Naive B cell (primary cell): ENCODE measurements at regions not wholly inside any gene's neighbourhood (a gene's known extent, or its start where the extent isn't known, plus 50 kb on each side); places are given as distances from the start of the nearest gene placed in this dataset.
A peak's percentile ranks its signal among the peaks of the same experiment; 100 is the strongest.
"Not testable (repeated sequence)": the region's sequence is repeated elsewhere in the genome, so short reads cannot be mapped to it uniquely, and the experiment has no call there.

ENCODE experiments used
- ATAC-seq, 2 donors: fragments of 150-1000 bp; cut with Tn5 transposase; 2 replicates each; pipeline ENCODE4 v1.10.0; 2021; ENCODE audit warnings: low read depth in 2 of 2, mild to moderate bottlenecking in 2 of 2, moderate library complexity in 2 of 2
- DNase-seq: peaks from one replicate; pipeline ENCODE4 v3.0.0; 2022
- H3K27ac Mint-ChIP-seq, 6 donors: one replicate each; pipeline ENCODE4 v1.8.0; 2020 to 2022; ENCODE audit warnings: mild to moderate bottlenecking in 6 of 6, mixed read lengths in 6 of 6, moderate library complexity in 5 of 6, inconsistent platforms in 2 of 6
- H3K27me3 Mint-ChIP-seq, 3 donors: one replicate each; pipeline ENCODE4 v1.8.0; 2021 to 2022; ENCODE audit warnings: mixed read lengths in 3 of 3, mild to moderate bottlenecking in 1 of 3
- H3K36me3 Mint-ChIP-seq, 2 donors: one replicate each; pipeline ENCODE4 v1.8.0; 2020 to 2022; ENCODE audit warnings: mixed read lengths in 2 of 2, inconsistent platforms in 1 of 2, mild to moderate bottlenecking in 1 of 2
- H3K4me1 Mint-ChIP-seq, 3 donors: one replicate each; pipeline ENCODE4 v1.8.0; 2020 to 2022; ENCODE audit warnings: mixed read lengths in 3 of 3, inconsistent platforms in 1 of 3, mild to moderate bottlenecking in 1 of 3, moderate library complexity in 1 of 3
- H3K4me3 Mint-ChIP-seq, 8 donors: one replicate each; pipeline ENCODE4 v1.8.0; 2020 to 2022; ENCODE audit warnings: mild to moderate bottlenecking in 8 of 8, mixed read lengths in 8 of 8, moderate library complexity in 8 of 8, inconsistent platforms in 2 of 8
- H3K9me3 Mint-ChIP-seq, 7 donors: one replicate each; pipeline ENCODE4 v1.8.0; 2020 to 2022; ENCODE audit warnings: mixed read lengths in 7 of 7, mild to moderate bottlenecking in 5 of 7, inconsistent platforms in 2 of 7, moderate library complexity in 1 of 7

DNA sequence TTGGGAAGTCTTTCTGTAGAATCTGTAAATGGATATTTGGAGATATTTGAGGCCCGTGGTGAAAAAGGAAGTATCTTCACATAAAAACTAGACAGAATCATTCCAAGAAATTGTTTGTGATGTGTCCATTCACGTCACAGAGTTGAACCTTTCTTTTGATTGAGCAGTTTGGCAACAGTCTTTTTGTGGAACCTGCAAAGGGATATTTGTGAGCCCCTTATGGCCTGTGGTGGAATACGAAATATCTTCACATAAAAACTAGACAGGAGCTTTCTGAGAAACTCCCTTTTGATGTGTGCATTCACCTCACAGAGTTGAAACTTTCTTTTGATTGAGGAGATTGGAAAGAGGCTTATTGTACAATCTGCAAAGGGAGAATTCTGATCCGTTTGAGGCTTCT is 2980.4 kb downstream of the TUBA3C start:
- H3K9me3 Mint-ChIP-seq, ATAC-seq, H3K4me1 Mint-ChIP-seq, DNase-seq, H3K4me3 Mint-ChIP-seq, H3K36me3 Mint-ChIP-seq, H3K27ac Mint-ChIP-seq, H3K27me3 Mint-ChIP-seq: not testable (repeated sequence)

DNA sequence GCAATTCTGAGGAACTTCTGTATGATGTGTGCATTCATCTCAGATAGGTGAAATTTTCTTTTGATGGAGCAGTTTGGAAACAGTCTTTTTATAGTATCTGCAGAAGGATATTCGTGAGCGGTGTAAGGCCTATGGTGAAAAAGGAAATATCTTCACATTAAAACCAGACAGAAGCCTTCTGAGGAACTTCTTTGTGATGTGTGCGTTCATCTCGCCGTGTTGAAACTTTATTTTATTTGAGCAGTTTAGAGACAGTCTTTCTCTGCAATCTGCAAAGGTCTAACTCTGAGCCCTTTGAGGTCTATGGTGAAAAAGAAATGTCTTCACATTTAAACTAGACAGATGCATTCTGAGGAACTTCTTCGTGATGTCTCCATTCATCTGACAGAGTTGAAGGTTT is 3021.0 kb downstream of the TUBA3C start:
- peaks cover 0 to 34% (median 16%) of the 10 kb centered on the region in 7 donors for H3K9me3 Mint-ChIP-seq
- DNase-seq, H3K4me3 Mint-ChIP-seq, H3K36me3 Mint-ChIP-seq, H3K27ac Mint-ChIP-seq, H3K27me3 Mint-ChIP-seq, ATAC-seq, H3K4me1 Mint-ChIP-seq: not testable (repeated sequence)

DNA sequence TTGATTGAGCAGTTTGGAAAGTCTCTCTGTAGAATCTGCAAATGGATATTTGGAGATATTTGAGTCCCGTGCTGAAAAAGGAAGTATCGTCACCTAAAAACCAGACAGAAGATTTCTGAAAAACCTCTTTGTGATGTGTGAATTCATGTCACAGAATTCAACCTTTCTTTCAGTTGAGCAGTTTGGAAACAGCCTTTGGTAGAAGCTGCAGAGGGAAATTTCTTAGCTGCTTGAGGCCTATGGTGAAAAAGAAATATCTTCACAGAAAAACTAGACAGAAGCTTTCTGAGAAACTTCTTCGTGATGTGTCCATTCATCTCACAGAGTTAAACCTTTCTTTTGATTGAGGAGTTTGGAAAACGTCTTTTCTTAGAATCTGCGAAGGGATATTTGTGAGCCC is 3022.7 kb downstream of the TUBA3C start:
- not testable (repeated sequence) for H3K36me3 Mint-ChIP-seq, H3K27me3 Mint-ChIP-seq, H3K4me3 Mint-ChIP-seq, H3K27ac Mint-ChIP-seq, DNase-seq, H3K4me1 Mint-ChIP-seq, ATAC-seq
- peaks cover 0 to 34% (median 16%) of the 10 kb centered on the region in 7 donors for H3K9me3 Mint-ChIP-seq

DNA sequence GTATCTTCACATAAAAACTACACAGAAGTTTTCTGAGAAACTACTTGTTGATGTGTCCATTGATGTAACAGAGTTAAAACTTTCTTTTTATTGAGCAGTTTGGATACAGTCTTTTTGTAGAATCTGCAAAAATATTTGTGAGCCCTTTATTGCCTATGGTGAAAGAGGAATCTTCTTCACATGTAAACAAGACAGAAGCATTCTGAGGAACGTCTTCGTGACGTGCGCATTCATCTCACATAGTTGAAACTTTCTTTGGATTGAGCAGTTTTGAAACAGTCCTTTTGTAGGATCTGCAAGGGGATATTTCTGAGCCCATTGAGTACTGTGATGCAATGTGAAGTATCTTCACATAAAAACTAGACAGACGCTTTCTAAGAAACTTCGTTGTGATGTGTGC is 3023.6 kb downstream of the TUBA3C start:
- not testable (repeated sequence) for H3K4me3 Mint-ChIP-seq, H3K27me3 Mint-ChIP-seq, H3K27ac Mint-ChIP-seq, H3K36me3 Mint-ChIP-seq, H3K4me1 Mint-ChIP-seq, ATAC-seq, DNase-seq
- peaks cover 0 to 31% (median 16%) of the 10 kb centered on the region in 7 donors for H3K9me3 Mint-ChIP-seq

DNA sequence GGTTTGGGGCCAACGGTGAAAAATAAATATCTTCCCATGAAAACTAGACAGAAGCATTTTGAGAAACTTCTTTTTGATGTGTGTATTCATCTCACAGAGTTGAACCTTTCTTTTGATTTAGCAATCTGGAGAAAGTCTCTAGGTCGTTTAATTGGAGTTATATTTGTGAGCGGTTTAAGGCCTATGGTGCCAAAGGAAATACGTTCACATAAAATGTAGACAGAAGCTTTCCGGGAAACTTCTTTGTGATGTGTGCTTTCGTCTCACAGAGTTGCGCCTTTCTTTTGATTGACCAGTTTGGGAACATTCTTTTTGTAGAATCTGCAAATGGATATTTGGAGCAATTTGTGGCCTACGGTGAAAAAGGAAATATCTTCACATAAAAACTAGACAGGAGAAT is 3028.8 kb downstream of the TUBA3C start:
- H3K27me3 Mint-ChIP-seq, H3K4me1 Mint-ChIP-seq, ATAC-seq, H3K4me3 Mint-ChIP-seq, H3K36me3 Mint-ChIP-seq, H3K27ac Mint-ChIP-seq, DNase-seq: not testable (repeated sequence)
- peaks cover 0 to 35% (median 13%) of the 10 kb centered on the region in 7 donors for H3K9me3 Mint-ChIP-seq

DNA sequence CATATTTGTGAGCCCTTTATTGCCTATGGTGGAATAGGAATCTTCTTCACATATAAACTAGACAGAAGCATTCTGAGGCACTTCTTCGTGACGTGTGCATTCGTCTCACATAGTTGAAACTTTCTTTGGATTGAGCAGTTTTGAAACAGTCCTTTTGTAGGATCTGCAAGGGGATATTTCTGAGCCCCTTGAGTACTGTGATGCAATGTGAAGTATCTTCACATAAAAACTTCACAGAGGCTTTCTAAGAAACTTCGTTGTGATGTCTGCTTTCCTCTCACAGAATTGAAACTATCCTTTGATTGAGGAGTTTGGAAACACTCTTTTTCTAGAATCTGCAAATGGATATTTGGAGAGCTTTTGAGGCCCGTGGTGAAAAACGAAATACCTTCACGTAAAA is 3030.3 kb downstream of the TUBA3C start:
- not testable (repeated sequence) for H3K36me3 Mint-ChIP-seq, ATAC-seq, H3K4me3 Mint-ChIP-seq, H3K27me3 Mint-ChIP-seq, H3K4me1 Mint-ChIP-seq, H3K27ac Mint-ChIP-seq, DNase-seq
- peaks cover 0 to 36% (median 18%) of the 10 kb centered on the region in 7 donors for H3K9me3 Mint-ChIP-seq

DNA sequence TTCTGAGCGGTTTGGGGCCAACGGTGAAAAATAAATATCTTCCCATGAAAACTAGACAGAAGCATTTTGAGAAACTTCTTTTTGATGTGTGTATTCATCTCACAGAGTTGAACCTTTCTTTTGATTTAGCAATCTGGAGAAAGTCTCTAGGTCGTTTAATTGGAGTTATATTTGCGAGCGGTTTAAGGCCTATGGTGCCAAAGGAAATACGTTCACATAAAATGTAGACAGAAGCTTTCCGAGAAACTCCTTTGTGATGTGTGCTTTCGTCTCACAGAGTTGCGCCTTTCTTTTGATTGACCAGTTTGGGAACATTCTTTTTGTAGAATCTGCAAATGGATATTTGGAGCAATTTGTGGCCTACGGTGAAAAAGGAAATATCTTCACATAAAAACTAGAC is 3032.2 kb downstream of the TUBA3C start:
- not testable (repeated sequence) for ATAC-seq, DNase-seq, H3K4me3 Mint-ChIP-seq, H3K36me3 Mint-ChIP-seq, H3K4me1 Mint-ChIP-seq, H3K27ac Mint-ChIP-seq, H3K27me3 Mint-ChIP-seq
- peaks cover 0 to 47% (median 13%) of the 10 kb centered on the region in 7 donors for H3K9me3 Mint-ChIP-seq

DNA sequence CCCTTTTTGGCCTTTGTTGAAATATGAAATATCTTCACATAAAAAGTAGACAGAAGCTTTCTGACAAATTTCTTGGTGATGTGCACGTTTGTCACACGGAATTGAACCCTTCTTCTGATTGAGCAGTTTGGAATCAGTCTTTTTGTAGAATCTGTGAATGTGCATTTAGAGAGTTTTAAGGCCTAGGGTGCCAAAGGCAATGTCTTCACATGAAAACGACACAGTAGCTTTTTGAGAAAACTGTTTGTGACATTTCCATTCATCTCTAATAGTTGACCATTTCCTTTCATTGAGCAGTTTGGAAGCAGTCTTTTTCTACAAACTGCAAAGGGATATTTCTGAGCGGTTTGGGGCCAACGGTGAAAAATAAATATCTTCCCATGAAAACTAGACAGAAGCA is 3036.0 kb downstream of the TUBA3C start:
- H3K4me3 Mint-ChIP-seq, H3K4me1 Mint-ChIP-seq, H3K27me3 Mint-ChIP-seq, H3K36me3 Mint-ChIP-seq, H3K27ac Mint-ChIP-seq, DNase-seq, ATAC-seq: not testable (repeated sequence)
- H3K9me3 Mint-ChIP-seq: peaks cover 4 to 40% (median 18%) of the 10 kb centered on the region in 7 donors

DNA sequence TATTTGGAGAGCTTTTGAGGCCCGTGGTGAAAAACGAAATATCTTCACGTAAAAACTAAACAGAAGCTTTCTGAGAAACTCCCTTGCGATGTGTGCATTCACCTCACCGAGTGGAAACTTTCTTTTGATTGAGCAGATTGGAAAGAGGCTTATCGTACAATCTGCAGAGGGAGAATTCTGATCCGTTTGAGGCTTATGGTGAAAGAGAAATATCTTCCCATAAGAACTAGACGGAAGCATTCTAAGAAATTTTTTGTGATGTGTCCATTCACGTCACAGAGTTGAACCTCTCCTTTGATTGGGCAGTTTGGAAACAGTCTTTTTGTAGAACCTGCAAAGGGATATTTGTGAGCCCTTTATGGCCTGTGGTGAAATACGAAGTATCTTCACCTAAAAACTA is 3040.3 kb downstream of the TUBA3C start:
- not testable (repeated sequence) for H3K4me1 Mint-ChIP-seq, H3K27ac Mint-ChIP-seq, H3K27me3 Mint-ChIP-seq, H3K4me3 Mint-ChIP-seq, H3K36me3 Mint-ChIP-seq, ATAC-seq
- H3K9me3 Mint-ChIP-seq: peaks cover 5 to 32% (median 15%) of the 10 kb centered on the region in 7 donors
- peak; percentile 29 for DNase-seq

DNA sequence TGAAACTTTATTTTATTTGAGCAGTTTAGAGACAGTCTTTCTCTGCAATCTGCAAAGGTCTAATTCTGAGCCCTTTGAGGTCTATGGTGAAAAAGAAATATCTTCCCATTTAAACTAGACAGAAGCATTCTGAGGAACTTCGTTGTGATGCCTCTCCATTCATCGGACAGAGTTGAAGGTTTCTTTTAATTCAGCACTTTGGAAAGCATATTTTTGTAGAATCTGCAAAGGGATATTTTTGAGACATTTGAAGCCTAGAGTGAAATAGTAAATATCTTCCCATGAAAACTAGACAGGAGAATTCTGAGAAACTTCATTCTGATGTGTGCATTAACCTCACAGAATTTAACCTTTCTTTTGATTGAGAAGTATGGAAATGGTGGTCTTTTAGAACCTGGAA is 3044.8 kb downstream of the TUBA3C start:
- H3K4me3 Mint-ChIP-seq, H3K27me3 Mint-ChIP-seq, H3K27ac Mint-ChIP-seq, H3K4me1 Mint-ChIP-seq, DNase-seq, ATAC-seq, H3K36me3 Mint-ChIP-seq: not testable (repeated sequence)
- peaks cover 8 to 29% (median 17%) of the 10 kb centered on the region in 7 donors for H3K9me3 Mint-ChIP-seq

DNA sequence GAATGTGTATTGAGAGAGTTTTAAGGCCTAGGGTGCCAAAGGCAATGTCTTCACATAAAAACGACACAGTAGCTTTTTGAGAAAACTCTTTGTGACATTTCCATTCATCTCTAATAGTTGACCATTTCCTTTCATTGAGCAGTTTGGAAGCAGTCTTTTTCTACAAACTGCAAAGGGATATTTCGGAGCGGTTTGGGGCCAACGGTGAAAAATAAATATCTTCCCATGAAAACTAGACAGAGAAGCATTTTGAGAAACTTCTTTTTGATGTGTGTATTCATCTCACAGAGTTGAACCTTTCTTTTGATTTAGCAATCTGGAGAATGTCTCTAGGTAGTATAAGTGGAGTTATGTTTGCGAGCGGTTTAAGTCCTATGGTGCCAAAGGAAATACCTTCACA is 3052.9 kb downstream of the TUBA3C start:
- H3K27ac Mint-ChIP-seq, H3K36me3 Mint-ChIP-seq, H3K4me1 Mint-ChIP-seq, H3K27me3 Mint-ChIP-seq, H3K4me3 Mint-ChIP-seq, ATAC-seq, DNase-seq: not testable (repeated sequence)
- H3K9me3 Mint-ChIP-seq: peaks cover 3 to 22% (median 15%) of the 10 kb centered on the region in 7 donors

DNA sequence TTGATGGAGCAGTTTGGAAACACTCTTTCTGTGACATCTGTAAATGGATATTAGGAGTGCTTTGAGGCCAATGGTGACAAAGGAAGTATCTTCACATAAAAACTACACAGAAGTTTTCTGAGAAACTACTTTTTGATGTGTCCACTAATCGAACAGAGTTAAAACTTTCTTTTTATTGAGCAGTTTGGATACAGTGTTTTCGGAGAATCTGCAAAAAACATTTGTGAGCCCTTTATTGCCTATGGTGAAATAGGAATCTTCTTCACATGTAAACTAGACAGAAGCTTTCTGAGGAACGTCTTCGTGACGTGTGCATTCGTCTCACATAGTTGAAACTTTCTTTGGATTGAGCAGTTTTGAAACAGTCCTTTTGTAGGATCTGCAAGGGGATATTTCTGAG is 3068.2 kb downstream of the TUBA3C start:
- ATAC-seq, H3K4me1 Mint-ChIP-seq, H3K27me3 Mint-ChIP-seq, H3K4me3 Mint-ChIP-seq, H3K27ac Mint-ChIP-seq, DNase-seq, H3K36me3 Mint-ChIP-seq: not testable (repeated sequence)
- peaks cover 5 to 37% (median 20%) of the 10 kb centered on the region in 7 donors for H3K9me3 Mint-ChIP-seq
